Kidney capillary endothelial cell (primary cell): ENCODE measurements at regions not wholly inside any gene's neighbourhood (a gene's known extent, or its start where the extent isn't known, plus 50 kb on each side); places are given as distances from the start of the nearest gene placed in this dataset.

ENCODE experiments used
- DNase-seq: peaks from one replicate; pipeline ENCODE4 v3.0.0-alpha.2; 2018; ENCODE audit warnings: low spot score

- no peak for DNase-seq
Measured at GRCh38 chr16:85162478-85163277, 50.4 kb upstream of the CIBAR2 start.

GRCh38 chr16:85163278-85164112, 51.2 kb upstream of the CIBAR2 start:
- DNase-seq: no peak

DNA sequence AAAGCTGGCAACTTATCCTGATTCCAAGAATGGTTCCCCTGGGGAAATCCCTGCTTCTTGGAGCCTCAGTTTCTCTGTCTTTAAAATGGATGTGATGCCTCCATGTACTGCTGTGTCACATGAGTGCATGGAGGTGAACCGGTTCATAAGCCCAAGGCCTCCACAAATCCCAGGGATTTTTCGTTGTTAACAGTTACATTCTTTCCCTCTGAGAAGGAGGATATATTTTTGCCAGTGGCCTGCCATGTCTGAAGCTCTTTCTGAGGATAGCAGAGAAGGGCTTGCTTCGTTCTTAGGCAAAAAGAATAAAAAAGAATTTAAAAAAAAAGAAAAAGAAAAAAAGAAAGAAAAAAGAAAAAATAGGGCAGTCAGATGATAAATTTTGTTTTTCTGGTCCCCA, 52.2 kb upstream of the CIBAR2 start:
- no peak for DNase-seq

GRCh38 chr16:85164838-85165516, 52.7 kb upstream of the CIBAR2 start:
- no peak for DNase-seq

- no peak for DNase-seq
Measured at GRCh38 chr16:85165781-85166180, 53.5 kb upstream of the CIBAR2 start.

DNA sequence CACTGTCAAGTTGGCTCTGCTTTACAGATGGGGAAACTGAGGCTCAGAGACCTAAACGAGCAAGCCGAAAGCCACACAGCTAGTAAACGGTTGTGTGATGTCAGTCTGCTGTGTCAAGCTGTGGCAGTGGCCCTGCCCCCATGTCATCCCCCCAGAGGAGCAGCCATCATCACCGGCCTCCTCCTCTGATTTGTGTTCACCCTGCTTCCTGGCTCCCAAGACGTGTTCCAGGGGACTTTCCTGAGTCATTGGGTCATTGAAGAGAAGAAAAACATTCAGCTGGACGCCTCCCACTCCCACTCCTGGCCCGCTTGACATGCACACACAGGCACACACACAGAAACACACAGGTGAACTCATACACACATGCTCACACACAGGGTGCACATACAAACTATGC, 54.0 kb upstream of the CIBAR2 start:
- DNase-seq: peak; percentile 33

DNA sequence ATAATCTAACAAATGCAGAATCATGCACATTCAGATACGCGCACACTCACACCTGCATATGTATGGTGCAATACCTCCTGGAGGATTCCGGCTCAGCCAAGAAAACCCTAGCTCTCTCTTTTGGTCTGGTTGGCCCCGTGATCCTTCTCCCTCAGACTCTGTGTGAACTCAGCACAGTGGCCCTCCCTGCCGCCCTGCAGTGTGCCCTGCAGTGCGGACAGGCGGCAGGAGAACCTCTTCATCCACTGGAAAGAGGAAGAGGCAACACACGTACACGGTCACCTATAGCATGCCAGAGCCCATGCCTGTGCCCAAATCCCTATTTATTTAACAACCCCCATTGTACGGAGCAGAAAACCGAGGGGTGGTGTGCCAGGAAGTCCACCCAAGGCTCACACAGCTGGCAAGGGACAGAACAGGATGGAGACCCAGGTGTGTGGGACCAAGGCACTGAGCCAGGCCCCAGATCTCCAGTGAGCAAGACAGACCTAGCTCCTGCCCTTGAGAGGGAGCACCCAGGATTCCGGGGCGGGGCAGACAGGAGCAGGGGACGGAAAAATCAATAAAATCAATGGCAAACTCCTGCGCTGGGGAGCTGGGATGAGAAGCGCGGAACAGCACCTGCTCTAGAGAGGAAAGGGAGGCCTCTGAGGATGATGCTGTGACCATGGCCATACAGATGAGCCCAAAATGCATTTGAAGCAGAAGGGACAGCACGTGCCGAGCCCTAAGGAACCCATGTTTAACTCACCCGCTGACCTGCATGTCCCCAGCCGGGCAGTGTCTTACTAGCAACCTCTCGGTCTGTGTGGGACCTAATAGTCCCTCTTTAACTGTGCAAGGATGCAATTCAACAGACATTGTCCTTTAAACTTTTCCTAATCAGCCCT, 54.7 kb upstream of the CIBAR2 start:
- no peak for DNase-seq

DNA sequence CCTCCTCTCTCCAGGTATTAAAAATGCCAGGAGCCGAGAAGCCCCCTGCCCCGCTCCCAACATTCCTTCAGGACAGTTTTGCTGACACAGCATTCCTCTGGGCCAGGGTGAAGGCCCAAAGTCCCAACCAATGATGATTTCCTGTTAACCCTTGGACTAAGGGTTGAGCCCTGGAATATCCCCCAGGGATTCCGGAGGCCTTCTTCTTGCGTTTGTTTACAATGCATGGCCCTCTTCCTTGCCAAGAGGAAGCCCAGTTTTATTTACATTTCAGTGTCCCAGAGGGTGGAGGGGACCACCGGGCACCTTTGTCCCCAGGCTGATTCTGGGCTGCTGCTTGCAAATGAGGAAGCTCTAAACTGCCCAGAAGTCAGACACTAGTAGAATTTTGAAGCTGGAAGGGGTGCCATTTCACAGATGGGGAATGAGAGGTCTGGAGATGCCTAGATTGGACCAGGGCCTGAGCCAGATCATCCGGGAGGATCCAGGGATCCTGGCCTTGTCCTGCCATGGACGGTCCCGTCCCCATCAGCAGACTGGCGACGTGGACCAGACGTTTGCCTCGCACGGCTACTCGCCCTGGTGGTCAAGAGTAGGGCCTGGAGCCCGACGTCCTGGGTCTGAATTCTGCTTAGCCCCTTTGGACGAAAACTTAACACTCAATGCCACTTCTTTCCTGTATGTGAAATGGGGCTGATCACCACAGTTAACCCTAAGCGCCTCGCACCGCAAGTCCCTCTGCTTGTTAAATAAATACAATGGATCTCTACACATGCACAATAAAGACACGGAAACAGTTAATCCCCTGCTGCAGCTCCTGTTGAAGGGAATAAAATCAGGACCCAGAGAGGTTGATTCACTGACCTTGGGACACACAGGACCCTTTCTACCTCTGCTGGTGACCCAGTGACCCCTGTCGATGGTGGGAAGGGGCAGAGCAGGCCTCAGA, 55.6 kb upstream of the CIBAR2 start:
- DNase-seq: no peak

DNA sequence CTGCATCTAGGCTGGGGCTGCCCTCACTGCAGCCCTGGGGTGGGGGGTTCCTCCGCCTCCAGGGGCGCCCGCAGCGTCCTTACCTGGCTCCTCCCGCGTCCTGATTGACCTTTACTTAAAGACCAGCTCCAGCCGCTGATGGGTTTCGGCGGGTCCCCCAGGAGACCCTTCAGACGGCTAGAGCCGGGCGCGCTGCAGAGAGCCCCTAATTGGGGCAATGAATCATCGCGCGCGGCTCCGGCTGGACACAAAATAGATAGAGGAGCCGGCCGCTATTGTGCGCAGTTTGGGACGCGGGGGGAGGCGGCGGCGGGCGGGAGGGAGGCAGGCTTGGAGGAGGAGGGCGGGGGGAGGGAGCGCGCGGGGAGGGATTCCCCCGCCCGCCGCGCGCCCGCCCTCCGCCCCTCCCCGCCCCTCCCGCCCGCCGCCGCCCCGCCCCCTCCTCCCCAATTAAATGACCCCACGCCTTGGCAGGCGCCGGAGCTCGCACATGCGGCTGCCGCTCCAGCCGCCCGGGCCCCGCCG, 56.5 kb upstream of the CIBAR2 start:
- DNase-seq: no peak

- DNase-seq: no peak
Measured at GRCh38 chr16:85169333-85170065, 57.2 kb upstream of the CIBAR2 start.

GRCh38 chr16:85170066-85170491, 57.8 kb upstream of the CIBAR2 start:
- DNase-seq: no peak

DNA sequence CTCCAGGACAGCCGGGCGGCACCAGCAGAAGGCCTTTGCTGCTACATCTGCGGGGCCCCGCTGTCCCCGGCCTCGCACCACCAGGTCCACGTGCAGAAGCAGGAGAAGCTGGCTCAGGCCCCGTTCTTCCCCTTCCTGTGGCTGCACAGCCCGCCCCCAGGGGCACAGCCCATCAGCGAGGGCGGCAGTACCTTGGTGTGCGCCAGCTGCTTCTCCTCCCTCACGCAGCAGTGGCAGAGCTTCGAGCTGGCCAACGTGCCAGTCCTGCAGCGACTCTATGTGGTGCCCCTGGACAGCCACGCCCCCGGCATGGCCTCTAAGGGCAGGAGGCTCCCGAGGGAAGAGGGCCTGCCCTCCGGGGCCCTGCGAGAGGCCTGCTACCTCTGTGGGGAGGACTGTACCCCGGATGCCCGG, 58.3 kb upstream of the CIBAR2 start:
- no peak for DNase-seq

DNA sequence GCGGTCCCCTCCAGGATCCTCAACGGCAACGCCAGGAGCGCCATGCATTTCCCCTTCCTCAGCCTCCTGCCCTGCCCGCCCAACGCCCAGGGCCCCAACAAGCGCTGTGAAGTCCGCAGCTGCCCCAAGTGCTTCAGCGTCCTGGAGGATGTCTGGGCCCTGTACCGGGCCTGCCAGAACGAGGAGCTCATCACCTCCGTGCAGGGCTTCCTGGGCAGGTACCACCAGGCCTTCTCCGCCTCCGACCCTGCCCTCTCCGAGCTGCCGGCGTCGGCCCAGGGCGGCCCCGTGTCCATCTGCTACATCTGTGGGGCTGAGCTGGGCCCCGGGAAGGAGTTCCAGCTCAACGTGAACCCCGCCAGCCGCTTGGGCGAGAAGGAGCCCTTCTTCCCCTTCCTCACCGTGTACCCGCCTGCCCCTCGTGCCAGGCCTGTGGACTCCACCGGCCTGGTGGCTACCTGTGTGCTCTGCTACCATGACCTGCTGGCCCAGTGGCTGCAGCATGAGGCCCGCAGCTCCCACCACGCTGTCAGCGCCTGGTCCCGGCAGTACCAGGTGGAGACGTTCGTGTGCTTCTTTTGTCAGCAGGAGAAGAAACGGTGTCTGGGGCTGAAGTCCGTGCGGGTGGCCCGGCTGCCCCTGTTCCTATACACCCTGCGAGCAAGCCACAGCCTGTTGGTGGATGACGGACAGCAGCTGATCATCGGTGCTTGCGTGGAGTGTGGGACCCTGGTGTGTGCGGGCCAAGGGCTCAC, 58.9 kb upstream of the CIBAR2 start:
- DNase-seq: no peak

GRCh38 chr16:85171759-85172454, 59.6 kb upstream of the CIBAR2 start:
- DNase-seq: peak; percentile 80

DNA sequence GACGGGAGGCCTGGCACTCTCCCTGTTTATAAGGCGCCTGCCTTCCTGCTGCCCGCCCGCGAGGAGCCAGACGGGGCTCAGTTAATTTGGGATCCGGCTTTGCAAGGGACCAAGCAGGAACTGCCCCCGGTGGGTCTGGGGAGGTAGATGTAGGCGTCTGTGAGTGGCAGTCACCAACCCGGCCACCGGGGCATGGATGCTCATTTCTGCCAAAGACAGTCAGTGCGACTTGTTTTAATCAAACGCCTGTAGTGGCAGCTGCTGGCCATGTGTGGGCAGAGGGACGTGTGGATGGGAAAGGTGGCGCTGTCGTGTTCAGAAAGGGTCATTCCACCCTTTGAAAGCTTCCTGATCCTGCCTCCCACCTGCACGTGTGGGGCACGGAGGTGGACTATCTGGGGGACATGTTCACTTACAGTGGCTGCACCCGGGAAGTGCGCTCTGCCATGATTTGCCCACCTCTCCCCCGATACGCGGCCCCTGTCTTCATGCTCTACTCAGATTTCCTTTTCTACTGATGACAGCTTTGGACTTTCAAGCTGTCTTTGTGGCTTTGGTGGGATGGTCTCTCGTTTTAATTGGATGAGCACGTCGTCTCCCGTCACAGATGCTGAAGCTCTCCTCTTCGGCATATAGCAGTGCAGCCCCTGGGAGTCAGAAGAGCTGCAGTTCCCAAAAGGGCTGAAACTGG, 60.3 kb upstream of the CIBAR2 start:
- DNase-seq: peak; percentile 72

DNA sequence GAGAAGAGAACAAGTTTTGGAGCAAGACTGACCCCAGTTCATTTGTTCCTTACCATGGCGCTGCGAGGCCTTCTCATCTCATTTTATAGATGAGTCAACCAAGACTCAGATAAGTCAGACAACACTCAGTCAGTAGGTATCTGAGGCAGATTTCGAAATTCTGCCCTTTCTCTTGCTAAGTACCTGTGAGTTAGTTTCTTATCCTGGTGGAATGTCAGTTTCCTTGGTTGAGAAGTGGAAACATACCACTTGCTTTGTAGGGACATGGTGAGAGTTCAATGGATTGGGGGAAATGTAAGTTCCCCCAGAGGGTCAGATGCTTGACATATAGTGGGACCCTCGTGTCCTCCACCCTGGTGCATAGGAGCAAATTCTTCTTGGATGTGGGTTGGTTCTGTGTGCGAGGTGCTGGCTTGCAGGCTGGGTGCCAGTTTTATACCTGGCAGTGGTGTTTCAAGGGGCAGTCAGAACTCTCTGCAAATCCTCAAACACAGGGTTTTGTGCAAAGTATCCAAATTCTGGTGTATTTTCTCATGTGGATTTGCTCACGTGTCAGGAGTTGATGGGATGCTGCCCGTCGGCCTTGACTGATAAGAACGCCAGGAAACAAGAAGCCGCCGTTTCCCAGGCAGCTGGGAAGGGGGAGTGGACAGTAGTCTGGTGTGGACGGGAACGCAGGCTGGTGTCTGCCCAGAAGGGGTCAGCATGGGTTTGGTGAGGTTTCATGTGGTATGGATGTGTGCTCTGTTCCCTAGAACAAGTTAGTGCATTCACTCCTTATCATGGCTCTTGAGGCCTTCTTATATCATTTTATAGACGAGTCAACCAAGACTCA, 61.1 kb upstream of the CIBAR2 start:
- peak; percentile 84 for DNase-seq
